ENCODE measurements at regions not wholly inside any gene's neighbourhood (a gene's known extent, or its start where the extent isn't known, plus 50 kb on each side); places are given as distances from the start of the nearest gene placed in this dataset.
"Not testable (repeated sequence)": the region's sequence is repeated elsewhere in the genome, so short reads cannot be mapped to it uniquely, and the experiment has no call there.

- DNase-seq: no peak
These were observed 92.1 kb upstream of the SPTLC3 start for GRCh38 chr20:12916699-12917098.

- DNase-seq: no peak
These were observed 84.6 kb upstream of the SPTLC3 start for GRCh38 chr20:12924126-12924525.

GRCh38 chr20:12925210-12925755, 83.5 kb upstream of the SPTLC3 start:
- DNase-seq: peak; percentile 93

- no peak for DNase-seq
These were observed 82.6 kb upstream of the SPTLC3 start for GRCh38 chr20:12925863-12926793.

GRCh38 chr20:12927489-12927888, 81.3 kb upstream of the SPTLC3 start:
- no peak for DNase-seq

GRCh38 chr20:12928358-12928754, 80.4 kb upstream of the SPTLC3 start:
- DNase-seq: no peak

GRCh38 chr20:12928755-12929401, 79.9 kb upstream of the SPTLC3 start:
- no peak for DNase-seq

- no peak for DNase-seq
These were observed 72.8 kb upstream of the SPTLC3 start for GRCh38 chr20:12936020-12936419.

- DNase-seq: no peak
These were observed 72.2 kb upstream of the SPTLC3 start for GRCh38 chr20:12936524-12936923.

GRCh38 chr20:12941025-12941424, 67.7 kb upstream of the SPTLC3 start:
- no peak for DNase-seq

GRCh38 chr20:12942123-12942522, 66.6 kb upstream of the SPTLC3 start:
- DNase-seq: no peak

GRCh38 chr20:12946789-12947188, 62.0 kb upstream of the SPTLC3 start:
- no peak for DNase-seq

- DNase-seq: no peak
These were observed 61.1 kb upstream of the SPTLC3 start for GRCh38 chr20:12947691-12948090.

- no peak for DNase-seq
These were observed 59.3 kb upstream of the SPTLC3 start for GRCh38 chr20:12949429-12949980.

- not testable (repeated sequence) for DNase-seq
These were observed 54.5 kb upstream of the SPTLC3 start for GRCh38 chr20:12954254-12954653.

GRCh38 chr20:12955611-12956010, 53.2 kb upstream of the SPTLC3 start:
- DNase-seq: no peak

GRCh38 chr20:12956303-12956702, 52.5 kb upstream of the SPTLC3 start:
- no peak for DNase-seq

- no peak for DNase-seq
These were observed 50.8 kb upstream of the SPTLC3 start for GRCh38 chr20:12957968-12958367.

Measured in eye (tissue), 1 donor.